Keratinocyte (primary cell): ENCODE measurements at regions not wholly inside any gene's neighbourhood (a gene's known extent, or its start where the extent isn't known, plus 50 kb on each side); places are given as distances from the start of the nearest gene placed in this dataset.

Experiments used
- DNase-seq: peaks from one replicate; pipeline ENCODE4 v3.0.0-alpha.2; 2011; ENCODE audit warnings: low read depth, missing footprints, low spot score
- FAIRE-seq: peaks from 2 replicates; lab custom pipeline; 2011; peaks lifted over from hg19 to GRCh38; lab: Jason Lieb, UNC
- H2AFZ ChIP-seq: 2 replicates; pipeline ENCODE4 v1.6.0; 2012; ENCODE audit warnings: low read length, control low read depth, inconsistent platforms; ENCODE audit not compliant: control insufficient read depth
- H3K27ac ChIP-seq: 2 replicates; pipeline ENCODE4 v1.5.1; 2011; ENCODE audit warnings: low read length; ENCODE audit not compliant: control insufficient read depth, insufficient read depth
- H3K27me3 ChIP-seq: 3 replicates; pipeline ENCODE4 v1.6.0; 2011; ENCODE audit warnings: low read length; ENCODE audit not compliant: control insufficient read depth, insufficient read depth; ENCODE audit errors: extremely low read depth
- H3K36me3 ChIP-seq, 2 experiments: 2 replicates in 1 of 2; 3 replicates in 1 of 2; pipeline ENCODE4 v1.5.1; 2011; ENCODE audit warnings: low read length in 2 of 2, mild to moderate bottlenecking in 1 of 2; ENCODE audit not compliant: control insufficient read depth in 2 of 2, insufficient read depth in 2 of 2; ENCODE audit errors: extremely low read depth in 1 of 2
- H3K4me1 ChIP-seq: 3 replicates; pipeline ENCODE4 v1.5.1; 2011; ENCODE audit warnings: low read length; ENCODE audit not compliant: control insufficient read depth, insufficient read depth; ENCODE audit errors: extremely low read depth
- H3K4me2 ChIP-seq: 3 replicates; pipeline ENCODE4 v1.6.0; 2011; ENCODE audit warnings: low read depth, low read length; ENCODE audit not compliant: control insufficient read depth, insufficient read depth; ENCODE audit errors: extremely low read depth
- H3K4me3 ChIP-seq, 3 experiments: fragments of 200-600 bp in 1 of 3; sonication (generic) in 1 of 3; 2 replicates in 2 of 3; 3 replicates in 1 of 3; pipeline ENCODE4 v1.5.1; 2011 to 2016; ENCODE audit warnings: low read length in 3 of 3, mild to moderate bottlenecking in 3 of 3, control low read depth in 2 of 3, inconsistent platforms in 1 of 3, low read depth in 1 of 3, mixed read lengths in 1 of 3, mixed run types in 1 of 3, moderate library complexity in 1 of 3; ENCODE audit not compliant: control insufficient read depth in 2 of 3, insufficient read depth in 2 of 3; ENCODE audit errors: extremely low read depth in 1 of 3
- H3K79me2 ChIP-seq: 2 replicates; pipeline ENCODE4 v1.6.0; 2012; ENCODE audit warnings: low read length; ENCODE audit not compliant: control insufficient read depth, insufficient read depth
- H3K9ac ChIP-seq: 3 replicates; pipeline ENCODE4 v1.6.0; 2011; ENCODE audit warnings: low read length; ENCODE audit not compliant: control insufficient read depth, insufficient read depth; ENCODE audit errors: extremely low read depth
- H3K9me1 ChIP-seq: 3 replicates; pipeline ENCODE4 v1.6.0; 2011; ENCODE audit warnings: low read length; ENCODE audit not compliant: control insufficient read depth, insufficient read depth; ENCODE audit errors: extremely low read depth
- H3K9me3 ChIP-seq: 2 replicates; pipeline ENCODE4 v1.5.1; 2012; ENCODE audit warnings: low read depth, low read length; ENCODE audit not compliant: control insufficient read depth
- H4K20me1 ChIP-seq: 3 replicates; pipeline ENCODE4 v1.6.0; 2011; ENCODE audit warnings: low read length; ENCODE audit not compliant: control insufficient read depth, insufficient read depth; ENCODE audit errors: extremely low read depth
- CTCF ChIP-seq, 3 experiments: IDR thresholded peaks in 1 of 3; conservative IDR thresholded peaks in 1 of 3; optimal IDR thresholded peaks in 1 of 3; 2 replicates in 2 of 3; 3 replicates in 1 of 3; pipeline versions ENCODE3 to v1.5.1; 2011; ENCODE audit warnings: low read length in 3 of 3, mild to moderate bottlenecking in 3 of 3, moderate library complexity in 2 of 3, control low read depth in 1 of 3, inconsistent platforms in 1 of 3; ENCODE audit not compliant: insufficient read depth in 2 of 3; ENCODE audit errors: extremely low read depth in 1 of 3
- EZH2 ChIP-seq: IDR thresholded peaks from one replicate; pipeline ENCODE4 v1.6.1; 2012; ENCODE audit warnings: inconsistent platforms, mild to moderate bottlenecking, low read length, moderate library complexity
- dilution Hi-C: fragments of 300-500 bp; cut with MboI; formaldehyde crosslinking; loops from one replicate; pipeline ENCODE4 v1.7.0; 2020; ENCODE audit warnings: low sequenced_read_pairs; ENCODE audit not compliant: extremely low pct_ligation_motif_present

GRCh38 chr9:26067608-26068007 lies 389.4 kb upstream of the TUSC1 start:
- H3K27ac ChIP-seq: no peak overlapping the region

DNA sequence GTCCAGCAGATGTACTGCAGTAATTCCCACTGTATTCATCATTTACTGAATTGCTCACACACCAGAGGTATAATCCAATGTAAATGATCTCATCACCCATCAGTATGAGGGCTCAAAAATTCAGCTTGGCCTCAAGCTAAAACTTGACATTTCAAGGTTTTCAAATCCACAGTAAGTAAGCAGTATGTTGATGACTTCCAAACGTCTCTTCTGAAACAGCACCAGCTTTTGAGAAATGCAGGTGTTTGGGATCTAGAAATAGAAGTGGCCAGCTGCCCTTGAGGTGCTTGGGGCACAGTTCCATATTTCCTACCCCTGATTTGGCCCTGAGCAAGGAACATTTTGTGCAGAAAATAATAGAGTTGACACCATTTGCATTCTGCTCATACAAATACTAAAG lies 388.0 kb upstream of the TUSC1 start:
- no peaks in the 10 kb centered on the region for H3K79me2 ChIP-seq
- no peak overlapping the region for H3K4me2 ChIP-seq
- TF ChIP-seq EZH2 (no peak), CTCF (optimal IDR thresholded peaks at IDR 0.05 in 1 of 3, IDR thresholded peaks at IDR 0.05 in 1 of 3, conservative IDR thresholded peaks at IDR 0.05 in 1 of 3; ENCODE audit: extremely low read depth in 1 of 3, insufficient read depth in 2 of 3, low read length in 3 of 3) (no peak)
- H4K20me1 ChIP-seq: no peaks in the 10 kb centered on the region
- no peaks in the 10 kb centered on the region for H3K27me3 ChIP-seq
- H3K36me3 ChIP-seq: no peaks in the 10 kb centered on the region
- no peak overlapping the region for H3K9ac ChIP-seq
- FAIRE-seq (no peak), DNase-seq (no peak)
- no peaks in the 10 kb centered on the region for H3K4me1 ChIP-seq
- H3K27ac ChIP-seq: no peak overlapping the region
- no peaks in the 10 kb centered on the region for H3K9me1 ChIP-seq
- dilution Hi-C loops: no loop called here
- no peak overlapping the region for H3K4me3 ChIP-seq
- H2AFZ ChIP-seq: no peak overlapping the region
- H3K9me3 ChIP-seq: no peaks in the 10 kb centered on the region

More at GRCh38 chr9:26067608-26068007, 389.4 kb upstream of the TUSC1 start:
- Histone ChIP-seq H3K36me3 (no peaks in the 10 kb centered on the region), H3K27me3 (no peaks in the 10 kb centered on the region), H2AFZ (no peak overlapping the region), H3K9me1 (no peaks in the 10 kb centered on the region), H3K4me1 (no peaks in the 10 kb centered on the region), H4K20me1 (no peaks in the 10 kb centered on the region), H3K9me3 (no peaks in the 10 kb centered on the region), H3K9ac (no peak overlapping the region), H3K4me3 (no peak overlapping the region), H3K79me2 (no peaks in the 10 kb centered on the region), H3K4me2 (no peak overlapping the region)
- TF ChIP-seq CTCF (optimal IDR thresholded peaks at IDR 0.05 in 1 of 3, IDR thresholded peaks at IDR 0.05 in 1 of 3, conservative IDR thresholded peaks at IDR 0.05 in 1 of 3; ENCODE audit: extremely low read depth in 1 of 3, insufficient read depth in 2 of 3, low read length in 3 of 3): no peak
- dilution Hi-C loops: no loop called here
- FAIRE-seq: no peak
- no peak for DNase-seq
